B cell (primary cell): ENCODE measurements at regions not wholly inside any gene's neighbourhood (a gene's known extent, or its start where the extent isn't known, plus 50 kb on each side); places are given as distances from the start of the nearest gene placed in this dataset.

Experiments
- ATAC-seq: fragments of 200-7000 bp; cut with Tn5 transposase; one replicate; pipeline ENCODE4 v1.10.0; 2021; ENCODE audit warnings: low read depth, mild to moderate bottlenecking, moderate number of reproducible peaks, moderate library complexity
- CTCF ChIA-PET: fragments of 350-600 bp; sonication (Branson Sonifier 250); formaldehyde crosslinking; loops from one replicate; lab custom pipeline; 2021; ENCODE audit warnings: antibody characterized with exemption, inconsistent platforms; lab: Charles Lee
- POLR2A ChIA-PET: fragments of 350-600 bp; sonication (Branson Sonifier 250); formaldehyde crosslinking; loops from one replicate; lab custom pipeline; 2021; ENCODE audit warnings: antibody characterized with exemption; lab: Charles Lee
- DNase-seq: peaks from one replicate; pipeline ENCODE4 v3.0.0; 2013
- H2AFZ ChIP-seq: 2 replicates; pipeline ENCODE4 v1.6.1; 2012; ENCODE audit warnings: mild to moderate bottlenecking, low read depth, low read length; ENCODE audit not compliant: insufficient read depth, poor library complexity, severe bottlenecking
- H3K27ac ChIP-seq, 2 donors: 1 replicate in 1 of 2; 2 replicates in 1 of 2; pipeline ENCODE4 v1.5.1; 2012 to 2013; ENCODE audit warnings: low read length in 2 of 2, mild to moderate bottlenecking in 2 of 2, moderate library complexity in 1 of 2
- H3K27me3 ChIP-seq, 4 experiments: fragments of 200-600 bp in 1 of 4; sonication (generic) in 1 of 4; replicated peaks in 1 of 4; 1 replicate in 2 of 4; 2 replicates in 2 of 4; pipeline versions ENCODE4 v1.6.1 to v1.7.0; 2013 to 2016; ENCODE audit warnings: low read length in 3 of 4, mild to moderate bottlenecking in 2 of 4, mixed read lengths in 1 of 4, moderate library complexity in 1 of 4; ENCODE audit not compliant: insufficient read depth in 4 of 4, control insufficient read depth in 3 of 4; ENCODE audit errors: control extremely low read depth in 1 of 4
- H3K36me3 ChIP-seq, 2 experiments: replicated peaks in 1 of 2; 1 replicate in 1 of 2; 2 replicates in 1 of 2; pipeline versions ENCODE4 v1.6.1 to v1.7.1; 2013; ENCODE audit warnings: low read length in 1 of 2; ENCODE audit not compliant: insufficient read depth in 2 of 2, control insufficient read depth in 1 of 2; ENCODE audit errors: control extremely low read depth in 1 of 2, extremely low read depth in 1 of 2
- H3K4me1 ChIP-seq, 2 donors: fragments of 200-600 bp in 1 of 2; sonication (generic) in 1 of 2; 1 replicate in 1 of 2; 2 replicates in 1 of 2; pipeline versions ENCODE4 v1.5.1 to v1.6.1; 2013 to 2017; ENCODE audit warnings: low read length in 2 of 2; ENCODE audit not compliant: control insufficient read depth in 2 of 2, insufficient read depth in 2 of 2
- H3K4me2 ChIP-seq: replicated peaks from 2 replicates; pipeline ENCODE3; 2012; ENCODE audit warnings: mild to moderate bottlenecking, low read depth, low read length; ENCODE audit not compliant: poor library complexity, severe bottlenecking
- H3K4me3 ChIP-seq, 5 experiments: fragments of 200-600 bp in 1 of 5; sonication (generic) in 1 of 5; 1 replicate in 3 of 5; 2 replicates in 2 of 5; pipeline versions ENCODE4 v1.5.1 to v1.7.0; 2011 to 2016; ENCODE audit warnings: low read length in 4 of 5, mild to moderate bottlenecking in 4 of 5, low read depth in 2 of 5, control low read depth in 1 of 5, moderate library complexity in 1 of 5; ENCODE audit not compliant: insufficient read depth in 1 of 5; ENCODE audit errors: control extremely low read depth in 1 of 5, extremely low read depth in 1 of 5
- H3K79me2 ChIP-seq: fragments of 200-600 bp; sonication (generic); one replicate; pipeline ENCODE4 v1.6.0; 2016; ENCODE audit warnings: low read length; ENCODE audit not compliant: control insufficient read depth, insufficient read depth
- H3K9ac ChIP-seq: fragments of 200-600 bp; sonication (generic); 2 replicates; pipeline ENCODE4 v1.6.1; 2017; ENCODE audit warnings: mild to moderate bottlenecking, low read length, moderate library complexity
- H3K9me3 ChIP-seq, 3 donors: one replicate each; pipeline versions ENCODE4 v1.6.1 to v1.7.1; 2013; ENCODE audit warnings: low read length in 2 of 3; ENCODE audit not compliant: control insufficient read depth in 2 of 3, insufficient read depth in 1 of 3; ENCODE audit errors: control extremely low read depth in 1 of 3
- H4K20me1 ChIP-seq: 2 replicates; pipeline ENCODE4 v1.6.0; 2012; ENCODE audit warnings: mild to moderate bottlenecking, low read length; ENCODE audit not compliant: insufficient read depth, control insufficient read depth, poor library complexity, severe bottlenecking
- H3K27ac Mint-ChIP-seq: one replicate; pipeline ENCODE4 v1.8.0; 2021; ENCODE audit warnings: mixed read lengths
- H3K27me3 Mint-ChIP-seq: one replicate; pipeline ENCODE4 v1.8.0; 2021; ENCODE audit warnings: mixed read lengths
- H3K4me1 Mint-ChIP-seq: one replicate; pipeline ENCODE4 v1.8.0; 2021; ENCODE audit warnings: mixed read lengths
- H3K4me3 Mint-ChIP-seq: one replicate; pipeline ENCODE4 v1.8.0; 2021; ENCODE audit warnings: mixed read lengths
- H3K9me3 Mint-ChIP-seq: one replicate; pipeline ENCODE4 v1.8.0; 2022; ENCODE audit warnings: mixed read lengths; ENCODE audit not compliant: insufficient read depth
- EZH2 ChIP-seq: IDR thresholded peaks from 2 replicates; pipeline ENCODE4 v1.6.1; 2012; ENCODE audit warnings: borderline replicate concordance, low read depth, mild to moderate bottlenecking, moderate library complexity, low read length; ENCODE audit not compliant: insufficient read depth, poor library complexity, severe bottlenecking
- whole genome bisulfite sequencing: methylation state at CpG from one replicate; pipeline ENCODE4 v1.1.5; 2013; ENCODE audit warnings: missing lambda C conversion rate; ENCODE audit not compliant: insufficient coverage; 5-methylcytosine and 5-hydroxymethylcytosine counted together
- intact Hi-C: fragments of 100-400 bp; cut with micrococcal nuclease; formaldehyde crosslinking; loops from one replicate; pipeline ENCODE4 v1.10.0; 2022
- TF ChIP-seq, protein P1 (sequence below): fragments of 200-600 bp; IDR thresholded peaks from one replicate; pipeline ENCODE4 v1.8.0; 2022; ENCODE audit warnings: antibody characterized with exemption, mild to moderate bottlenecking

DNA sequence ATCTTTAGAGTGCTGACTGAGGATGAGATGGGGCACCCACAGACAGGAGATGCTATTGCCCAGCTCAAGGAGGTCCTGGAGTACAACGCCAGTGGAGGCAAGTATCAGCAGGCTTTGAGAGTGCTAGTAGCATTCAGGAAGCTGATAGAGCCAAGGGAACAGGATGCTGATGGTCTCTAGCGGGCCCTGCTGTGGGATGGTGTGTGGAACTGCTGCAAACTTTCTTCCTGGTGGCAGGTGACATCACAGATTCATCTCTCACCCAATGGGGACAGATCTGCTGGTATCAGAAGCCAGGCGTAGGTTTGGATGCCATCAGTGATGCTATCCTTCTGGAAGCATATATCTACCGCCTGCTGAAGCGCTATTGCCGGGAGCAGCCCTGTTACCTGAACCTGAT is 609.8 kb upstream of the NCAM2 start:
- H3K4me3 ChIP-seq: no peak overlapping the region
- H3K9me3 Mint-ChIP-seq: peaks cover 12% of the 10 kb centered on the region

DNA sequence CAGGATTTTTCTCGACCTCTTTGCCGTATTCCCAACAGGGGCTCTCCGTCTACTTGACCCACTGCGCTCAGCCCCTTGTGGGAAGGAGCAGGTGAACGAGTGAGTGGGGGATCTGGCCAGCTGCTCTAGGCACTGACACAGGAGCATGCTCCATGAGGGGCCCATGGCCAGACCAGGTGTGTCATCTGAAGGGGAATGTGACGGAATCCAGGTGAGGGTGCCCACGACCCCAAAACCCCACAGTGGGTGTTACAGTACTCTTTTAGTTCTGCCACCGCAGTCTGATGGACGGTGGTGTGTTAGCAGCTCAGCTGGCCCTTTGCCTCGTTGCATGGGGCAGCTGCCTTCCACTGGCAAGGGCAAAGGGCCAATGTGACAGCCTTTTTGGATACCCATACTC is 601.4 kb upstream of the NCAM2 start:
- H3K4me2 ChIP-seq: no peak overlapping the region
- H3K4me3 ChIP-seq: no peak overlapping the region
- no peaks in the 10 kb centered on the region for H3K4me1 ChIP-seq
- Mint-ChIP-seq H3K9me3 (no peaks in the 10 kb centered on the region), H3K4me1 (no peaks in the 10 kb centered on the region), H3K4me3 (no peak overlapping the region), H3K27ac (no peak overlapping the region), H3K27me3 (no peaks in the 10 kb centered on the region)
- ChIA-PET CTCF (no interaction called here), POLR2A (no interaction called here)
- H3K9me3 ChIP-seq: peaks cover 0 to 6% (median 2%) of the 10 kb centered on the region in 3 donors
- H4K20me1 ChIP-seq: no peaks in the 10 kb centered on the region
- H3K36me3 ChIP-seq: no peaks in the 10 kb centered on the region
- no peak overlapping the region for H3K27ac ChIP-seq
- intact Hi-C loops: no loop called here
- ATAC-seq (no peak), DNase-seq (no peak)
- TF ChIP-seq, protein P1, sequence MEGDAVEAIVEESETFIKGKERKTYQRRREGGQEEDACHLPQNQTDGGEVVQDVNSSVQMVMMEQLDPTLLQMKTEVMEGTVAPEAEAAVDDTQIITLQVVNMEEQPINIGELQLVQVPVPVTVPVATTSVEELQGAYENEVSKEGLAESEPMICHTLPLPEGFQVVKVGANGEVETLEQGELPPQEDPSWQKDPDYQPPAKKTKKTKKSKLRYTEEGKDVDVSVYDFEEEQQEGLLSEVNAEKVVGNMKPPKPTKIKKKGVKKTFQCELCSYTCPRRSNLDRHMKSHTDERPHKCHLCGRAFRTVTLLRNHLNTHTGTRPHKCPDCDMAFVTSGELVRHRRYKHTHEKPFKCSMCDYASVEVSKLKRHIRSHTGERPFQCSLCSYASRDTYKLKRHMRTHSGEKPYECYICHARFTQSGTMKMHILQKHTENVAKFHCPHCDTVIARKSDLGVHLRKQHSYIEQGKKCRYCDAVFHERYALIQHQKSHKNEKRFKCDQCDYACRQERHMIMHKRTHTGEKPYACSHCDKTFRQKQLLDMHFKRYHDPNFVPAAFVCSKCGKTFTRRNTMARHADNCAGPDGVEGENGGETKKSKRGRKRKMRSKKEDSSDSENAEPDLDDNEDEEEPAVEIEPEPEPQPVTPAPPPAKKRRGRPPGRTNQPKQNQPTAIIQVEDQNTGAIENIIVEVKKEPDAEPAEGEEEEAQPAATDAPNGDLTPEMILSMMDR: no peak
- no peak for TF ChIP-seq EZH2
- no peak overlapping the region for H2AFZ ChIP-seq
- H3K79me2 ChIP-seq: no peaks in the 10 kb centered on the region
- 88% methylated on average over 10 of the region's 10 CpGs for WGBS
- no peaks in the 10 kb centered on the region for H3K27me3 ChIP-seq
- no peak overlapping the region for H3K9ac ChIP-seq

More for the DNA sequence above, 609.8 kb upstream of the NCAM2 start:
- TF ChIP-seq, protein P1: no peak
- TF ChIP-seq EZH2: no peak
- H3K27ac ChIP-seq: no peak overlapping the region
- H4K20me1 ChIP-seq: no peaks in the 10 kb centered on the region
- ChIA-PET POLR2A (no interaction called here), CTCF (no interaction called here)
- DNase-seq: no peak
- no peaks in the 10 kb centered on the region for H3K79me2 ChIP-seq
- no peak overlapping the region for H3K4me3 Mint-ChIP-seq
- intact Hi-C loops: no loop called here
- no peak overlapping the region for H3K9ac ChIP-seq
- no peak for ATAC-seq
- 98% methylated on average over 5 of the region's 6 CpGs for WGBS
- H3K4me2 ChIP-seq: no peak overlapping the region
- no peak overlapping the region for H3K27ac Mint-ChIP-seq
- no peaks in the 10 kb centered on the region for H3K4me1 ChIP-seq
- no peaks in the 10 kb centered on the region for H3K4me1 Mint-ChIP-seq
- H3K36me3 ChIP-seq: no peaks in the 10 kb centered on the region
- H2AFZ ChIP-seq: no peak overlapping the region
- H3K27me3 ChIP-seq: no peaks in the 10 kb centered on the region
- H3K27me3 Mint-ChIP-seq: no peaks in the 10 kb centered on the region
- peaks cover 0 to 6% (median 0%) of the 10 kb centered on the region in 3 donors for H3K9me3 ChIP-seq
